Left ventricle myocardium inferior (tissue), 1 donor: ENCODE measurements at regions not wholly inside any gene's neighbourhood (a gene's known extent, or its start where the extent isn't known, plus 50 kb on each side); places are given as distances from the start of the nearest gene placed in this dataset.
A peak's percentile ranks its signal among the peaks of the same experiment; 100 is the strongest.

Source experiments
- DNase-seq: peaks from one replicate; pipeline ENCODE4 v3.0.0-alpha.2; 2020
- H3K27ac ChIP-seq: fragments of 200-600 bp; replicated peaks from 2 replicates; pipeline ENCODE4 v1.8.0; 2021
- H3K27me3 ChIP-seq: fragments of 200-600 bp; 2 replicates; pipeline ENCODE4 v1.8.0; 2021; ENCODE audit warnings: low read depth
- H3K36me3 ChIP-seq: fragments of 200-600 bp; 2 replicates; pipeline ENCODE4 v1.8.0; 2021
- H3K4me1 ChIP-seq: fragments of 200-600 bp; 2 replicates; pipeline ENCODE4 v1.8.0; 2021
- H3K4me3 ChIP-seq: fragments of 200-600 bp; 2 replicates; pipeline ENCODE4 v1.8.0; 2021; ENCODE audit warnings: mild to moderate bottlenecking, moderate library complexity
- H3K9me3 ChIP-seq: fragments of 200-600 bp; replicated peaks from 2 replicates; pipeline ENCODE4 v1.8.0; 2021
- intact Hi-C: fragments of 100-400 bp; cut with micrococcal nuclease; formaldehyde crosslinking; loops from one replicate; pipeline ENCODE4 v1.11.0; 2022
- TF ChIP-seq, protein P1 (sequence below): fragments of 200-600 bp; IDR thresholded peaks from 2 replicates; pipeline ENCODE4 v1.8.0; 2021; ENCODE audit warnings: antibody characterized with exemption, mild to moderate bottlenecking, borderline replicate concordance
- donor health status: DM: no; HTN: yes; CAD: no; lungs with severe emphysema.

GRCh38 chr5:113652161-113652560 lies 138.7 kb downstream of the YTHDC2 start:
- intact Hi-C loops = no loop called here
- H3K4me1 ChIP-seq = no peaks in the 10 kb centered on the region
- H3K27me3 ChIP-seq = no peaks in the 10 kb centered on the region
- no peaks in the 10 kb centered on the region for H3K36me3 ChIP-seq
- no peak for DNase-seq
- H3K9me3 ChIP-seq = peaks cover 12% of the 10 kb centered on the region
- H3K27ac ChIP-seq = no peak overlapping the region
- no peak overlapping the region for H3K4me3 ChIP-seq
- TF ChIP-seq, protein P1, sequence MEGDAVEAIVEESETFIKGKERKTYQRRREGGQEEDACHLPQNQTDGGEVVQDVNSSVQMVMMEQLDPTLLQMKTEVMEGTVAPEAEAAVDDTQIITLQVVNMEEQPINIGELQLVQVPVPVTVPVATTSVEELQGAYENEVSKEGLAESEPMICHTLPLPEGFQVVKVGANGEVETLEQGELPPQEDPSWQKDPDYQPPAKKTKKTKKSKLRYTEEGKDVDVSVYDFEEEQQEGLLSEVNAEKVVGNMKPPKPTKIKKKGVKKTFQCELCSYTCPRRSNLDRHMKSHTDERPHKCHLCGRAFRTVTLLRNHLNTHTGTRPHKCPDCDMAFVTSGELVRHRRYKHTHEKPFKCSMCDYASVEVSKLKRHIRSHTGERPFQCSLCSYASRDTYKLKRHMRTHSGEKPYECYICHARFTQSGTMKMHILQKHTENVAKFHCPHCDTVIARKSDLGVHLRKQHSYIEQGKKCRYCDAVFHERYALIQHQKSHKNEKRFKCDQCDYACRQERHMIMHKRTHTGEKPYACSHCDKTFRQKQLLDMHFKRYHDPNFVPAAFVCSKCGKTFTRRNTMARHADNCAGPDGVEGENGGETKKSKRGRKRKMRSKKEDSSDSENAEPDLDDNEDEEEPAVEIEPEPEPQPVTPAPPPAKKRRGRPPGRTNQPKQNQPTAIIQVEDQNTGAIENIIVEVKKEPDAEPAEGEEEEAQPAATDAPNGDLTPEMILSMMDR = no peak

- TF ChIP-seq, protein P1 = no peak
- no peaks in the 10 kb centered on the region for H3K27me3 ChIP-seq
- no peak for DNase-seq
- no peak overlapping the region for H3K4me3 ChIP-seq
- no peaks in the 10 kb centered on the region for H3K36me3 ChIP-seq
- no peaks in the 10 kb centered on the region for H3K4me1 ChIP-seq
- intact Hi-C loops = no loop called here
- peaks cover 12% of the 10 kb centered on the region for H3K9me3 ChIP-seq
- H3K27ac ChIP-seq = no peak overlapping the region
Measured at GRCh38 chr5:113654828-113655227, 141.3 kb downstream of the YTHDC2 start.

DNA sequence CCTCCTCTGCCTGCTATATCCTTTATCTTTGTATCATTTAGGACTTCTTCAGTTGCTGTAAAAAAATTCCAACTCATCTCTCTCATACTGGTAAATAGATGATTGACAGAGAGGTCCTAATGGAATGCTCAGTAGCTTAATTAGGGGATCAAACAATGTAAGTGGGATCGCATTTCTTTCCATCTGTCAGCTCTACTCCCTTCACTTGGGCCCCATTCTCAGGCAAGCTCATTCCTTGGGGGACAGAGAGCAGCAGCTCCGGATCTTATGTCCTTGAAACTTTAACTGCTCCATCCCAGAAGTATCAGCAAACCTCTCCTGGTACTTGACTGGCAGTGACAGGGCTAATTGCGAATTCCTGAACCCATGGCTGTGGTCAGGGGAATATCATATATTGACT lies 146.7 kb downstream of the YTHDC2 start:
- TF ChIP-seq, protein P1 = no peak
- Histone ChIP-seq H3K27ac (no peak overlapping the region), H3K36me3 (no peaks in the 10 kb centered on the region), H3K4me1 (no peaks in the 10 kb centered on the region), H3K9me3 (peaks cover 4% of the 10 kb centered on the region), H3K27me3 (peaks cover 11% of the 10 kb centered on the region), H3K4me3 (no peak overlapping the region)
- intact Hi-C loops = no loop called here
- DNase-seq = no peak

- Histone ChIP-seq H3K27ac (no peak overlapping the region), H3K4me3 (no peak overlapping the region), H3K4me1 (no peaks in the 10 kb centered on the region), H3K36me3 (no peaks in the 10 kb centered on the region), H3K9me3 (peaks cover 4% of the 10 kb centered on the region), H3K27me3 (peaks cover 11% of the 10 kb centered on the region)
- intact Hi-C loops = no loop called here
- DNase-seq = no peak
- TF ChIP-seq, protein P1 = no peak
Measured at GRCh38 chr5:113660706-113661250, 147.3 kb downstream of the YTHDC2 start.

- H3K9me3 ChIP-seq = peaks cover 4% of the 10 kb centered on the region
- peak; percentile 25 for DNase-seq
- no peak overlapping the region for H3K4me3 ChIP-seq
- no peaks in the 10 kb centered on the region for H3K36me3 ChIP-seq
- H3K4me1 ChIP-seq = no peaks in the 10 kb centered on the region
- no peak overlapping the region for H3K27ac ChIP-seq
- H3K27me3 ChIP-seq = peaks cover 11% of the 10 kb centered on the region
- TF ChIP-seq, protein P1 = peak; percentile 22
- intact Hi-C loops = no loop called here
Measured at GRCh38 chr5:113663879-113664541, 150.5 kb downstream of the YTHDC2 start.
